ENCODE measurements at regions not wholly inside any gene's neighbourhood (a gene's known extent, or its start where the extent isn't known, plus 50 kb on each side); places are given as distances from the start of the nearest gene placed in this dataset.

DNA sequence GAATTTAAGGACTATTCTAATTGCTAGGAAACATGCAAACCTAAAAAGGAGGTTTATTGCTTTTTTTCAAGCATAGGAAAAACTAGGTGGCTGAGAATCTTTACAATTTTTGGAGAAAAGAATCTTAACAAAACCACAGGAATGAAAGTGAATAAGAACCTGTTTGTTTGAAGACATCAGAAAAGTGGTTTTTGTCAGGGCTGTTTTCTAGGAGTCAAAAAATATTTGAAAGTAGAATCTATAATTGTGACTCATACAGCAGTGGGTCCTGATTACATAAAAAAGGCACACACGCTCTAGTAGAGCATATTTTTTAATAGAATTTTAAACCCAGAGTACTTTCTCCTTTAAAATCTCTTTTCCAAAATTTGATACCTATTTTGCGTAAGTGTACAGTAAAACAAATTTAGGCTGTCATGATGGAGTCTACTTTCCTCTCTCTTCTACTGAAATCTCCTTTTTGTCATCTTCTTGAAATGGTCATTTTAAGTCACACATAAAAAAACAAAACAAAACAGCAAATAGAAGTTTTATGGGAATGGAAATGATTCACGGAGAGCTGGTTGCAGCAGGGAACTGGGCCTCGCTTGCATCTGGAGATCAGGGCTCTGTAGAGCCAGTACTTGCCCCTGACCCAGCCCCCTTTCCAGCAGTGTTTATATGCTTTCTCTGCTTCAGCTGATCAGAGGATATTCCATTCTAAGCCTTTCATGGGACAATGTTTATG lies 59.1 kb upstream of the PELI1 start:
- DNase-seq (ENCODE audit: low read depth in 2 of 2), result peak; percentile 71 to 72
- TF ChIP-seq, protein P1, sequence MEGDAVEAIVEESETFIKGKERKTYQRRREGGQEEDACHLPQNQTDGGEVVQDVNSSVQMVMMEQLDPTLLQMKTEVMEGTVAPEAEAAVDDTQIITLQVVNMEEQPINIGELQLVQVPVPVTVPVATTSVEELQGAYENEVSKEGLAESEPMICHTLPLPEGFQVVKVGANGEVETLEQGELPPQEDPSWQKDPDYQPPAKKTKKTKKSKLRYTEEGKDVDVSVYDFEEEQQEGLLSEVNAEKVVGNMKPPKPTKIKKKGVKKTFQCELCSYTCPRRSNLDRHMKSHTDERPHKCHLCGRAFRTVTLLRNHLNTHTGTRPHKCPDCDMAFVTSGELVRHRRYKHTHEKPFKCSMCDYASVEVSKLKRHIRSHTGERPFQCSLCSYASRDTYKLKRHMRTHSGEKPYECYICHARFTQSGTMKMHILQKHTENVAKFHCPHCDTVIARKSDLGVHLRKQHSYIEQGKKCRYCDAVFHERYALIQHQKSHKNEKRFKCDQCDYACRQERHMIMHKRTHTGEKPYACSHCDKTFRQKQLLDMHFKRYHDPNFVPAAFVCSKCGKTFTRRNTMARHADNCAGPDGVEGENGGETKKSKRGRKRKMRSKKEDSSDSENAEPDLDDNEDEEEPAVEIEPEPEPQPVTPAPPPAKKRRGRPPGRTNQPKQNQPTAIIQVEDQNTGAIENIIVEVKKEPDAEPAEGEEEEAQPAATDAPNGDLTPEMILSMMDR (conservative IDR thresholded peaks at IDR 0.05 in 1 of 2, IDR thresholded peaks at IDR 0.05 in 1 of 2; ENCODE audit: low read depth in 1 of 2, low read length in 2 of 2), result no peak
- TF ChIP-seq EZH2 (IDR thresholded peaks at IDR 0.05; ENCODE audit: low read length, missing control alignments), result no peak
- Histone ChIP-seq H3K9ac (ENCODE audit: insufficient read depth, low read length) (no peak overlapping the region), H4K20me1 (ENCODE audit: control insufficient read depth, extremely low read depth, insufficient read depth, low read length) (no peaks in the 10 kb centered on the region), H3K4me2 (ENCODE audit: extremely low read depth, insufficient read depth, low read length) (peak overlapping the region; percentile 59), H3K79me2 (ENCODE audit: control insufficient read depth, insufficient read depth, low read length) (no peaks in the 10 kb centered on the region), H3K27me3 (ENCODE audit: control insufficient read depth, insufficient read depth, low read length) (no peaks in the 10 kb centered on the region), H3K27ac (ENCODE audit: insufficient read depth, low read length) (peak overlapping the region; percentile 80), H3K4me3 (replicated peaks in 1 of 4; ENCODE audit: control extremely low read depth in 1 of 4, insufficient read depth in 1 of 4, low read depth in 3 of 4, low read length in 4 of 4) (no peak overlapping the region), H3K36me3 (ENCODE audit: control insufficient read depth, insufficient read depth, low read length) (no peaks in the 10 kb centered on the region), H3K9me3 (ENCODE audit: control insufficient read depth, insufficient read depth, low read depth, low read length) (no peaks in the 10 kb centered on the region), H2AFZ (ENCODE audit: low read length) (peak overlapping the region; percentile 31), H3K4me1 (ENCODE audit: control insufficient read depth, extremely low read depth, insufficient read depth, low read length) (peaks cover 16% of the 10 kb centered on the region)

DNA sequence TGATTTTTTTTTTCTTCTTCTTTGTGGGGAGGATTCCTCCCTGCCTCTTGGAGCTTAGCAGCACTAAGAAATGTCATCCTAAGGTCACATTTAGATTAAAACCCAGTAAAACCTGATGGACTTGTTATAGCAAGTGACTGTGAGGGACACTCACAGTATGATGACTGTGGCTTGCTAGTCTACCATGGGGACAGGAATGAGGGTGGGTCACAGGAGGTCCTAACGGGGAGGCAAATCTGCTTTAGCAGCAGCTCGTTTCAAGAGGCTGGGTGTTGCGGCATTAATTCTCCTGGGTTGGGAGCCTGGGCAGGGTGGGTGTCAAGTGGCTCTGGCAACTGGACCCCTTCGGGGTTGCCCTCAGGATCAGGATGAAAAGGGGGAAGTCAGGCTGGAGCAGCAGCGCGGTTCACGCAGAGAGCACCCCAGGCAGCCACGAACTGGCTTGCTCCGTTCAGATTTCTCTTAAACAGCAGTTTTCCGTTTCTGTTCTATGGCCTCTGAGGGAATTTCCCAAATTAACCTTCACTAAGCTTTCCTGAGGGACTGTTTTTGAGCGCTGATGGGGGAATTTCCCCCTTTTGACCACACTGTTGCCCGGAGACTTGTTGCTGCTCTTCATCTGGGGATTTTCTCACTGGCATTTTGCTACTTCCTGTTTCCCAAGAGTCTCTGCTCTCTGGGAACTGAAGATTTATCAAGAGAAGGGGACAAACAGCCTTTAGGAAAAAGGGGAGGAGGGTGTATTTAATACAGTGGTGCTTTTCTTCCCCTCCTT lies 59.8 kb upstream of the PELI1 start:
- H3K27ac ChIP-seq (ENCODE audit: insufficient read depth, low read length), result peak overlapping the region; percentile 80
- no peaks in the 10 kb centered on the region for H3K79me2 ChIP-seq (ENCODE audit: control insufficient read depth, insufficient read depth, low read length)
- H4K20me1 ChIP-seq (ENCODE audit: control insufficient read depth, extremely low read depth, insufficient read depth, low read length), result no peaks in the 10 kb centered on the region
- H3K4me1 ChIP-seq (ENCODE audit: control insufficient read depth, extremely low read depth, insufficient read depth, low read length), result peaks cover 16% of the 10 kb centered on the region
- peak overlapping the region; percentile 25 for H3K9ac ChIP-seq (ENCODE audit: insufficient read depth, low read length)
- no peaks in the 10 kb centered on the region for H3K9me3 ChIP-seq (ENCODE audit: control insufficient read depth, insufficient read depth, low read depth, low read length)
- DNase-seq (ENCODE audit: low read depth in 2 of 2), result peak; percentile 29 to 36
- H3K27me3 ChIP-seq (ENCODE audit: control insufficient read depth, insufficient read depth, low read length), result no peaks in the 10 kb centered on the region
- H3K4me3 ChIP-seq (replicated peaks in 1 of 4; ENCODE audit: control extremely low read depth in 1 of 4, insufficient read depth in 1 of 4, low read depth in 3 of 4, low read length in 4 of 4), result peak overlapping the region in 1 of 4 experiments; percentile 1
- H2AFZ ChIP-seq (ENCODE audit: low read length), result peak overlapping the region; percentile 82
- H3K36me3 ChIP-seq (ENCODE audit: control insufficient read depth, insufficient read depth, low read length), result no peaks in the 10 kb centered on the region
- no peak for TF ChIP-seq EZH2 (IDR thresholded peaks at IDR 0.05; ENCODE audit: low read length, missing control alignments)
- TF ChIP-seq, protein P1 (conservative IDR thresholded peaks at IDR 0.05 in 1 of 2, IDR thresholded peaks at IDR 0.05 in 1 of 2; ENCODE audit: low read depth in 1 of 2, low read length in 2 of 2), result no peak
- peak overlapping the region; percentile 59 for H3K4me2 ChIP-seq (ENCODE audit: extremely low read depth, insufficient read depth, low read length)

DNA sequence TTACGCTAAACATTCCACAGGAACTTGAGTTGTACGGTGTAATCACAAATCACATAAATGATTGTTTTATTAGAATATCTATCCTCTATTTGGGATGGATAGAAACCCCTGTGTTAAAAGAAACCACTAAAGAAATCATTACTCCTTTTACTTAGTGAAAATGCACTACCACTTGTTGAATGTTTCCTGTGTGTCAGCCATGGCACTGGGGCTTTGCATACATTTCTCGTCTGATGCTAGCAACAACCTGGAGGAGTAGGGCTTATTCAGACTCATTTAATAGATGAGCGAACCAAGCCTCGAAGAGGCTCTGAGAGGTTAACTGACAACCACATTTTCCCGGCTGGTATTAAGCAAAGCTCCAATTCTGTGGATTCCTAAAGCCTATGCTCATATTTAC lies 60.5 kb upstream of the PELI1 start:
- Histone ChIP-seq H4K20me1 (ENCODE audit: control insufficient read depth, extremely low read depth, insufficient read depth, low read length) (no peaks in the 10 kb centered on the region), H2AFZ (ENCODE audit: low read length) (peak overlapping the region; percentile 82), H3K27me3 (ENCODE audit: control insufficient read depth, insufficient read depth, low read length) (no peaks in the 10 kb centered on the region), H3K4me3 (replicated peaks in 1 of 4; ENCODE audit: control extremely low read depth in 1 of 4, insufficient read depth in 1 of 4, low read depth in 3 of 4, low read length in 4 of 4) (no peak overlapping the region), H3K36me3 (ENCODE audit: control insufficient read depth, insufficient read depth, low read length) (no peaks in the 10 kb centered on the region), H3K9me3 (ENCODE audit: control insufficient read depth, insufficient read depth, low read depth, low read length) (no peaks in the 10 kb centered on the region), H3K9ac (ENCODE audit: insufficient read depth, low read length) (no peak overlapping the region), H3K79me2 (ENCODE audit: control insufficient read depth, insufficient read depth, low read length) (no peaks in the 10 kb centered on the region), H3K27ac (ENCODE audit: insufficient read depth, low read length) (no peak overlapping the region), H3K4me1 (ENCODE audit: control insufficient read depth, extremely low read depth, insufficient read depth, low read length) (peaks cover 16% of the 10 kb centered on the region), H3K4me2 (ENCODE audit: extremely low read depth, insufficient read depth, low read length) (no peak overlapping the region)
- no peak for TF ChIP-seq EZH2 (IDR thresholded peaks at IDR 0.05; ENCODE audit: low read length, missing control alignments)
- TF ChIP-seq, protein P1 (conservative IDR thresholded peaks at IDR 0.05 in 1 of 2, IDR thresholded peaks at IDR 0.05 in 1 of 2; ENCODE audit: low read depth in 1 of 2, low read length in 2 of 2), result no peak
- DNase-seq (ENCODE audit: low read depth in 2 of 2), result no peak

Data from fibroblast of lung (primary cell).